ENCODE measurements at regions not wholly inside any gene's neighbourhood (a gene's known extent, or its start where the extent isn't known, plus 50 kb on each side); places are given as distances from the start of the nearest gene placed in this dataset.

GRCh38 chr2:129653246-129653645 lies 326.2 kb upstream of the RAB6C start:
- Mint-ChIP-seq H3K9me3 (ENCODE audit: low read depth) (no peaks in the 10 kb centered on the region), H3K27me3 (peaks cover 6% of the 10 kb centered on the region), H3K36me3 (ENCODE audit: insufficient read depth) (no peaks in the 10 kb centered on the region), H3K4me3 (ENCODE audit: low read depth) (no peak overlapping the region), H3K4me1 (ENCODE audit: low read depth) (no peaks in the 10 kb centered on the region), H3K27ac (no peak overlapping the region)
- no peak for TF ChIP-seq CTCF (IDR thresholded peaks at IDR 0.05; ENCODE audit: unreplicated experiment)
- DNase-seq (ENCODE audit: low spot score, unreplicated experiment) = no peak

GRCh38 chr2:129654331-129654730 lies 325.1 kb upstream of the RAB6C start:
- Mint-ChIP-seq H3K4me1 (ENCODE audit: low read depth) (no peaks in the 10 kb centered on the region), H3K27me3 (peaks cover 6% of the 10 kb centered on the region), H3K36me3 (ENCODE audit: insufficient read depth) (peaks cover 2% of the 10 kb centered on the region), H3K9me3 (ENCODE audit: low read depth) (peaks cover 8% of the 10 kb centered on the region), H3K4me3 (ENCODE audit: low read depth) (no peak overlapping the region), H3K27ac (no peak overlapping the region)
- TF ChIP-seq CTCF (IDR thresholded peaks at IDR 0.05; ENCODE audit: unreplicated experiment) = no peak
- no peak for DNase-seq (ENCODE audit: low spot score, unreplicated experiment)

GRCh38 chr2:129656081-129656598 lies 323.3 kb upstream of the RAB6C start:
- H3K36me3 Mint-ChIP-seq (ENCODE audit: insufficient read depth) = peaks cover 4% of the 10 kb centered on the region
- DNase-seq (ENCODE audit: low spot score, unreplicated experiment) = no peak
- H3K27ac Mint-ChIP-seq = no peak overlapping the region
- no peak overlapping the region for H3K4me3 Mint-ChIP-seq (ENCODE audit: low read depth)
- no peak for TF ChIP-seq CTCF (IDR thresholded peaks at IDR 0.05; ENCODE audit: unreplicated experiment)
- H3K4me1 Mint-ChIP-seq (ENCODE audit: low read depth) = no peaks in the 10 kb centered on the region
- H3K27me3 Mint-ChIP-seq = peaks cover 6% of the 10 kb centered on the region
- H3K9me3 Mint-ChIP-seq (ENCODE audit: low read depth) = peaks cover 12% of the 10 kb centered on the region

GRCh38 chr2:129658430-129658829 lies 321.0 kb upstream of the RAB6C start:
- TF ChIP-seq CTCF (IDR thresholded peaks at IDR 0.05; ENCODE audit: unreplicated experiment) = no peak
- H3K4me3 Mint-ChIP-seq (ENCODE audit: low read depth) = no peak overlapping the region
- H3K27me3 Mint-ChIP-seq = peaks cover 3% of the 10 kb centered on the region
- no peaks in the 10 kb centered on the region for H3K4me1 Mint-ChIP-seq (ENCODE audit: low read depth)
- no peak overlapping the region for H3K27ac Mint-ChIP-seq
- H3K9me3 Mint-ChIP-seq (ENCODE audit: low read depth) = peaks cover 12% of the 10 kb centered on the region
- peaks cover 4% of the 10 kb centered on the region for H3K36me3 Mint-ChIP-seq (ENCODE audit: insufficient read depth)
- DNase-seq (ENCODE audit: low spot score, unreplicated experiment) = no peak

- H3K9me3 Mint-ChIP-seq (ENCODE audit: low read depth) = peaks cover 15% of the 10 kb centered on the region
- no peak for DNase-seq (ENCODE audit: low spot score, unreplicated experiment)
- no peak for TF ChIP-seq CTCF (IDR thresholded peaks at IDR 0.05; ENCODE audit: unreplicated experiment)
- H3K4me3 Mint-ChIP-seq (ENCODE audit: low read depth) = no peak overlapping the region
- H3K27me3 Mint-ChIP-seq = no peaks in the 10 kb centered on the region
- no peaks in the 10 kb centered on the region for H3K4me1 Mint-ChIP-seq (ENCODE audit: low read depth)
- no peak overlapping the region for H3K27ac Mint-ChIP-seq
- H3K36me3 Mint-ChIP-seq (ENCODE audit: insufficient read depth) = peaks cover 4% of the 10 kb centered on the region
These were observed 317.5 kb upstream of the RAB6C start for GRCh38 chr2:129661935-129662334.
